GM18511 (cell line): ENCODE measurements at regions not wholly inside any gene's neighbourhood (a gene's known extent, or its start where the extent isn't known, plus 50 kb on each side); places are given as distances from the start of the nearest gene placed in this dataset.
A peak's percentile ranks its signal among the peaks of the same experiment; 100 is the strongest.
"Not testable (repeated sequence)": the region's sequence is repeated elsewhere in the genome, so short reads cannot be mapped to it uniquely, and the experiment has no call there.

Experiments used
- ATAC-seq: cut with Tn5 transposase; IDR thresholded peaks from one replicate; pipeline ENCODE4 v1.9.1; 2021; ENCODE audit warnings: mild to moderate bottlenecking, moderate library complexity; ENCODE audit not compliant: unreplicated experiment

GRCh38 chr3:161893972-161894371, 397.4 kb downstream of the OTOL1 start:
- no peak for ATAC-seq

DNA sequence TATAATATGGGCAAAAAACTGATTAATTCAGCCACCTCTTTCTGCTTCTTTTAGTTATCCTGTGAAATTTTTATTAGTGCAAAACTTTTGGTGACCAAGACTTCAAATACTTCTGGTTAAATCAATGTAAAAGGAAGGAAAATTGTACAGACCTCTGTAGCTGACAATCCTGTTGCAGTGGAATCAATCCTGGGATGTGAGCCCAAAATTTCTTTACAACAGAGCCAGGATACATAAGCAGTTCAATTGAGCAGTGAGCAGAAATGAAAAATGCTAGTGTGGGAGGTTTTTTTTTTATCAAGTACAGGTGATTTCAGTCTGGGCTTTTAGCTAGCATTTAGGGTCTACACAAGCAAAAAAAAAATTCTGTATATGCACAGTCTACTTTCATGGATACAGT, 398.0 kb downstream of the OTOL1 start:
- no peak for ATAC-seq

- ATAC-seq: no peak
These were observed 409.0 kb downstream of the OTOL1 start for GRCh38 chr3:161905520-161906132.

- ATAC-seq: no peak
These were observed 417.3 kb downstream of the OTOL1 start for GRCh38 chr3:161913786-161914389.

DNA sequence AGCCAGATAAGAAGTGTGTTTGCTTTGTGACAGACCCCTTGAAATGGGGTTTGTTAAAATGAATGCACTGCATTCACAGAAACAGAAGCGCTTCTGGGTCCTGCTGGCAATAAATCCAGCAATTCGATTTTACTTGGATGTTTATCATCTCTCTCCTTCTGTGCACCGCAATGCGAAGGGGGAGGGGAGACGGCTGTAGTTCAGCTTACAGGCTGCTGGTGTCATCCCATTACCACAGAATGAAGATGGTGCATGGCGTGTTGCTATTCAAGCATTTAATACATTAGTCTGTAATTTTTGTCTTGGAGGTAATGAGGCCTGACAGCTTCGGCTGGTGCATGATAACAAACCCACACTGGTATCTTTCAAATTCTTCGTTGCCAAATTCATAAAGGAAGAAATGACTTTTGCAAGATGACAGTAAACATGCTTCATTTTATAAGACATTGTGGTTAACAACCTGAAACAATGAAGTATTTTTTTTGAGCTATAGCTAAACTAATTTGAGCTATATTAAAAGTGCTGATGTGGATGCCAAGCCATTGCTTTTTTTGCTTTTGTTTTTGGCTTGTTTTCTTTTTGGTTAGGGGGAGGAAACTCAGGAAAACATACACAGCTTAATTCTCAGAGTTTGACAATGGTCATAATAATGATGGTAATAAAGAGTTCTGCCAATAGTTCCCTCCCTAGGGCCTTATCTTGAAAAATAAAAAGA, 418.3 kb downstream of the OTOL1 start:
- no peak for ATAC-seq

DNA sequence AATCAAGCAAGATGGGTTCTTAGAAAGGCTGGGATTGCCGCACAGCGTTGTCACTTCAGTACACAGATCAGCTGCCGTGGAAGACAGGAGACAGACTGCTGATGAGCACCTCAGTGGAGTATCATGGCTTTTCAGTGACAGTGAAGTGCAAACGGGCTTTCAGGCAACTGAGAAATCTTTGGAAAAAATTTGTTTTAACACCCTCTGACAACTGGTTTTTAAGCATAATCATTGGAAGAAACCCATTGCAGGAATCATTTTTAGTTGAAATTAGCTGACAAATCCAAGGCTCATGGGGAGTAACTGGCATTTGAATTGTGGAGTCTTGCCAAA, 418.8 kb downstream of the OTOL1 start:
- no peak for ATAC-seq

DNA sequence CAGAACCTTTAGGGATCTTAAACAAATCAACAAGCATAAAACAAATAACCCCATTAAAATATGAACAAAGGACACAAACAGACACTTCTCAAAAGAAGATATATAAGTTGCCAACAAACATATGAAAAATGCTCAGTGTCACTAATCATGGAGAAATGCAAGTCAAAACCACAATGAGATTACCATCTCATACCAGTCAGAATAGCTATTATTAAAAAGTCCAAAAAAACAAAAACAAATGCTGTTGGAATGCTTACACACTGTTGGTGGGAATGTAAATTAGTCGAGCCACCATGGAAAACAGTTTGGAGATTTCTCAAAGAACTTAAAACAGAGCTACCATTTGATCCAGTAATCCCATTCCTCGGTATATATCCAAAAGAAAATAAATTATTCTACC, 423.6 kb downstream of the OTOL1 start:
- ATAC-seq: no peak

GRCh38 chr3:161925749-161926360, 429.2 kb downstream of the OTOL1 start:
- no peak for ATAC-seq

DNA sequence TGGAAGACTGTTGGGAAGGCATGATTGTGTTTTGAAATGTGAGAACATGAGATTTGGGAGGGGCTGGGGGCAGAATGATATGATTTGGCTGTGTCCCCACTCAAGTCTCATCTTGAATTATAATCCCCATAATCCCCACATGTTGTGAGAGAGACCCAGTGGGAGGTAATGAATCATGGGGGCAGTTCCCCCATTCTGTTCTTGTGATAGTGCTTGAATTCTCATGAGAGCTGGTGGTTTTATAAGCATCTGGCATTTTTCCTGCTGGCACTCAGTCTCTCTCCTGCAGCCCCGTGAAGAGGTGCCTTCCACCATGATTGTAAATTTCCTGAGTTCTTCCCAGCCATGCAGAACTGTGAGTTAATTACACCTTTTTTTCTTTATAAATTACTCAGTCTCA, 430.5 kb downstream of the OTOL1 start:
- ATAC-seq: no peak

- ATAC-seq: no peak
These were observed 443.5 kb downstream of the OTOL1 start for GRCh38 chr3:161939918-161940620.

- no peak for ATAC-seq
These were observed 444.0 kb downstream of the OTOL1 start for GRCh38 chr3:161940621-161940965.

DNA sequence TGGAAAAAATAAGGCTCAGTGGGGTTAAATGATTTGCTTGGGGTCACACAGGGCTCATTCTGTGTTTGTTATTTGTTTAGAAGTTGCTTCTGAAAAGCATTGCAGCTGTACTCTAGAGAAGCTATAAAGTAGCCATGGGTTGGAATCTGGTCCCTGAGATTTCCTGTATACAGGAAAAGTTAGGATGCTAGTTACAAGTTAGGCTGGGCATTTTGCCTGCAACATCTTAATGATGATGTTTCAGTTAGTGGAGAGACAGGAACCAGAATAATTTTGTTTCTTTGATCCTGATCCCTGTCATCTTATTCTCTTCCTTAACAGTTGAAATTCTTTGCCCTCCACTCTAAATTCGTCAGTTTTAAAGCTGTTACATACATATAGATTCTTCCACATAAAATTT, 445.3 kb downstream of the OTOL1 start:
- ATAC-seq: no peak

DNA sequence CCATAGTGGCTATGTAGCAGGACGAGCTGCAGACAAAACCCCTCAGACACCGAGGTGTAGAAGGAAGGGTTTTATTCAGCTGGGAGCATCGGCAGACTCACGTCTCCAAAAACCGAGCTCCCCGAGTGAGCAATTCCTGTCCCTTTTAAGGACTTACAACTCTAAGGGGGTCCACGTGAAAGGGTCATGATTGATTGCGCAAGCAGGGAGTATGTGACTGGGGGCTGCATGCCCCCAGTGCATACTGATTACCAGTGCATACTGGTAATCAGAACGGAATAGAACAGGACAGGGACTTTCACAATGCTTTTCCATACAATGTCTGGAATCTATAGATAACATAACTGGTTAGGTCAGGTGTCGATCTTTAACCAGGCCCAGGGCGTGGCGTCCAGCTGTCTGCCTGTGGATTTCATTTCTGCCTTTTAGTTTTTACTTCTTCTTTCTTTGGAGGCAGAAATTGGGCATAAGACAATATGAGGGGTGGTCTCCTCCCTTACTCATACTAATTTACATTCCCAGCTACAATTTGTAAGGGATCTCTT, 447.3 kb downstream of the OTOL1 start:
- not testable (repeated sequence) for ATAC-seq

- no peak for ATAC-seq
These were observed 449.9 kb downstream of the OTOL1 start for GRCh38 chr3:161946443-161946960.

DNA sequence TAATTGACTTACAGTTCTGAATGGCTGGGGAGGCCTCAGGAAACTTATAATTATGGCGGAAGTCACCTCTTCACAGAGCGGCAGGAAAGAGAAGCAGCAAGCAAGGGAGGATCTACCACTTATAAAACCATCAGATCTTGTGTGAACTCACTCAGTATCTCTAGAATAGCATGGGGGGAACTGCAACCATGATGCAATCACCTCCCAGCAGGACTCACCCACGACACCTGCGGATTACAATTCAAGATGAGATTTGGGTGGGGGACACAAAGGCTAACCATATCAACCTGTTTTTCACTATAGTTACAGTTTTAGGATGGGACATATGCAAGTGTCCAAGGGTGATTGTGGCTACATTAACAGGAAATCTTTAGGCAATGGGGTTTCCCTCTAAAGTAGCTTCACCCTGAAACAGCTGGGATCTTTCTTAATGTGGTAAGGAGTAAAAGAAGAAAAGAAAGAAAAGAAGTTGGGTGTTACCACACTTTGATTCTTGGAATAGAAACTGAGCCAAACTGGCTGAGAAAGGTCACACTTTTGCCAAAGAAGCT, 453.8 kb downstream of the OTOL1 start:
- no peak for ATAC-seq

GRCh38 chr3:161957467-161957866, 460.9 kb downstream of the OTOL1 start:
- ATAC-seq: no peak

- ATAC-seq: no peak
These were observed 468.2 kb downstream of the OTOL1 start for GRCh38 chr3:161964857-161965256.

DNA sequence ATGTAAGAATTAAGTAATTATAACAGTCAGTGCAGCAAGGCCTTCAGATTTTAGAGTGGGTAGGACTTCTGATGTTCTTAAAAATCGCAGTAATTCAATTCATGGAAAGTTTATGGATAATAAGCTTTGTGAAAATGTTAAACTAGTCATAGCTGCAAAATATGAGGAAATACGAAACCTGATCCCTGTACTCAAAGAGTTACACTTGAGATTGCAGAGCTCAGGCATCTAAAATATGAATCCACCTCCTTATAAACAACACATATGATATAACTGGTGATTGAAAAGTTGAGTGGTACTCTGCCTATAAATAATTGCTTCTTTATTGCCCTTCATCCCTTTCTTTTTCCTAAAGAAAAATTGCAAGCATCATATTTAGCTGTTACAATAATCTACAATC, 473.3 kb downstream of the OTOL1 start:
- ATAC-seq: no peak

DNA sequence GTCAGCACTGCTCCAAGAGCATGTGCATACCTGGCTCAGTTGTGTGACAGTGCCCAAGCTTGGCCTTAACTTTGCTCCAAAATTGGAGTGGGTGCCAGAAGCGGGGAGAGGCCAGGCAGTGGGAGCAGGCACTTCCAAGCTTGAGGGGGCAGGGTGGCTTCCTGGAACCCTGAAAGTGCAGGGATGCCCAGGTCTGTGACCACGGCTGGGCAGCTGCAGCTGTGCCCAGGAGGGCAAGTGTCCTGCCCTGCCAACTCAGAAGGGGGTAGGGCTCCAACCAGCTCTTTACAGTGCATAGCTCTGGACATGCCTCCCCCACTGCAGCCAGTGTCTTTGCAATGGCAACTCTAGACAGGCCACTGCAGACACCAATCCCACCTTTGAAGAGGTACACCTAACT, 478.6 kb downstream of the OTOL1 start:
- no peak for ATAC-seq

DNA sequence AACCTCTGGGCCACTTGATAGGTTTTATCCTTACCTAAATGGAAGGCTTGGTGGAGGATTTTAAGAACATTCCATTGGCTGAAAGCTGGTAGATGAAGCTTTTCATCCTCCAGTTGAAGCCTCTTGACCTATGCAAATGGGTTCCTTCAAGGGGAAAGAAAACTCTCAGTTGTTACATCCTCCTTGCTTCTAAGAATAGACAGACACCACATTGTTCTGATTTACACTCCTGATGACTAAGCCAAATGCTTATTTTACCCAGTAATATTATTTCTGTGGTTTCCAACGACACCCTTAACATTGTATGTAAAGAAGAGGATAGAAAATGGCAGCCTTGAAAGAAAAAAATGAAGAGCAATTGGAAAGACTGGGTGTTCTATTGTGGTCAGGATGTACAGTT, 480.5 kb downstream of the OTOL1 start:
- peak; percentile 62 for ATAC-seq

DNA sequence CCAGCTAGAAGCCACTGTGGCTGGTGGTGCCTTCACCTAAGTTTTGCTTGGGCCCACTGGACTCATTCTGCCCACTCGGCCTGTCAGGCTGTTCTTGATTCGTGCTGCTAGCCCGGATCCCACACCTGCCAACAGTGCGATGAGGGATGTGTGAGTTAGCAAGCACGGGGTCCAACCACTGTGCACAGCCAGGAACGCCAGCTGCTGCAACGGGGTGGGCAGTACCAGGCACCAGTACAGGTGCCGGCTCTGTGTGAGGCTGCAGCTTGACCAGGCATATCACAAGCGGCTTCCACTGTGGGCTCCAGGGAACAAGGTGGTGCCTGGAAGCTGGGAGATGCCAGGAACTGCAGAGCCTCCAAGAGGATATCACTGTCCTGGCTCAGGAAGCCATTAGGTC, 481.2 kb downstream of the OTOL1 start:
- no peak for ATAC-seq
